ENCODE measurements at regions not wholly inside any gene's neighbourhood (a gene's known extent, or its start where the extent isn't known, plus 50 kb on each side); places are given as distances from the start of the nearest gene placed in this dataset.

- CTCF ChIA-PET: interaction anchor here (1.0 to 1.2 kb wide), 2 partner anchors 15 to 237 kb away, joined by 3 to 4 read pairs; no protein-coding TSS in a partner anchor
- Histone ChIP-seq H3K27ac (ENCODE audit: low read depth, low read length) (no peak overlapping the region), H3K4me3 (ENCODE audit: low read depth, low read length) (no peak overlapping the region), H3K27me3 (ENCODE audit: control insufficient read depth, insufficient read depth, low read length) (no peaks in the 10 kb centered on the region), H3K9me3 (ENCODE audit: control insufficient read depth, insufficient read depth, low read length) (no peaks in the 10 kb centered on the region)
- no peak for TF ChIP-seq CTCF (IDR thresholded peaks at IDR 0.05; ENCODE audit: low read depth, low read length)
- no peak for DNase-seq (ENCODE audit: low read depth, low spot score)
- POLR2A ChIA-PET: no interaction called here
Measured at GRCh38 chr22:42207918-42208317, 62.5 kb downstream of the TCF20 start.

- CTCF ChIA-PET: no interaction called here
- POLR2A ChIA-PET: no interaction called here
- Histone ChIP-seq H3K27me3 (ENCODE audit: control insufficient read depth, insufficient read depth, low read length) (no peaks in the 10 kb centered on the region), H3K4me3 (ENCODE audit: low read depth, low read length) (no peak overlapping the region), H3K27ac (ENCODE audit: low read depth, low read length) (no peak overlapping the region), H3K9me3 (ENCODE audit: control insufficient read depth, insufficient read depth, low read length) (no peaks in the 10 kb centered on the region)
- no peak for DNase-seq (ENCODE audit: low read depth, low spot score)
- no peak for TF ChIP-seq CTCF (IDR thresholded peaks at IDR 0.05; ENCODE audit: low read depth, low read length)
Measured at GRCh38 chr22:42203609-42204008, 66.8 kb downstream of the TCF20 start.

GRCh38 chr22:42202669-42203068 is 67.8 kb downstream of the TCF20 start:
- Histone ChIP-seq H3K4me3 (ENCODE audit: low read depth, low read length) (no peak overlapping the region), H3K9me3 (ENCODE audit: control insufficient read depth, insufficient read depth, low read length) (no peaks in the 10 kb centered on the region), H3K27ac (ENCODE audit: low read depth, low read length) (no peak overlapping the region), H3K27me3 (ENCODE audit: control insufficient read depth, insufficient read depth, low read length) (no peaks in the 10 kb centered on the region)
- ChIA-PET POLR2A (no interaction called here), CTCF (interaction anchor here (0.6 kb wide), 1 partner anchor 372 kb away, joined by 4 read pairs; no protein-coding TSS in a partner anchor)
- TF ChIP-seq CTCF (IDR thresholded peaks at IDR 0.05; ENCODE audit: low read depth, low read length): no peak
- peak; percentile 21 for DNase-seq (ENCODE audit: low read depth, low spot score)

- Histone ChIP-seq H3K9me3 (ENCODE audit: control insufficient read depth, insufficient read depth, low read length) (no peaks in the 10 kb centered on the region), H3K4me3 (ENCODE audit: low read depth, low read length) (no peak overlapping the region), H3K27me3 (ENCODE audit: control insufficient read depth, insufficient read depth, low read length) (no peaks in the 10 kb centered on the region), H3K27ac (ENCODE audit: low read depth, low read length) (no peak overlapping the region)
- no peak for DNase-seq (ENCODE audit: low read depth, low spot score)
- ChIA-PET CTCF (interaction anchor here (0.6 kb wide), 1 partner anchor 620 kb away, joined by 3 read pairs; no protein-coding TSS in a partner anchor), POLR2A (interaction anchor here (0.8 kb wide), 1 partner anchor 16 kb away, joined by 3 read pairs; no protein-coding TSS in a partner anchor)
- no peak for TF ChIP-seq CTCF (IDR thresholded peaks at IDR 0.05; ENCODE audit: low read depth, low read length)
Measured at GRCh38 chr22:42202048-42202447, 68.4 kb downstream of the TCF20 start.

GRCh38 chr22:42199025-42199424 is 68.4 kb upstream of the CYP2D6 start:
- Histone ChIP-seq H3K9me3 (ENCODE audit: control insufficient read depth, insufficient read depth, low read length) (no peaks in the 10 kb centered on the region), H3K27ac (ENCODE audit: low read depth, low read length) (no peak overlapping the region), H3K4me3 (ENCODE audit: low read depth, low read length) (no peak overlapping the region), H3K27me3 (ENCODE audit: control insufficient read depth, insufficient read depth, low read length) (no peaks in the 10 kb centered on the region)
- ChIA-PET CTCF (interaction anchor here (0.7 kb wide), 1 partner anchor 155 kb away, joined by 5 read pairs; no protein-coding TSS in a partner anchor), POLR2A (no interaction called here)
- no peak for DNase-seq (ENCODE audit: low read depth, low spot score)
- no peak for TF ChIP-seq CTCF (IDR thresholded peaks at IDR 0.05; ENCODE audit: low read depth, low read length)

All from AG04450 (cell line).